ENCODE measurements at regions not wholly inside any gene's neighbourhood (a gene's known extent, or its start where the extent isn't known, plus 50 kb on each side); places are given as distances from the start of the nearest gene placed in this dataset.

GRCh38 chr1:182113879-182114626 lies 52.5 kb upstream of the ZNF648 start:
- Histone ChIP-seq H3K27ac (no peak overlapping the region), H3K4me1 (no peaks in the 10 kb centered on the region), H3K27me3 (ENCODE audit: low read depth) (no peaks in the 10 kb centered on the region), H3K4me3 (no peak overlapping the region), H3K36me3 (no peaks in the 10 kb centered on the region), H3K9me3 (no peaks in the 10 kb centered on the region)
- intact Hi-C loops (cut with DNase I): no loop called here
- peak in 1 of 2 donors; percentile 38 for ATAC-seq
- no peak for TF ChIP-seq CTCF (IDR thresholded peaks at IDR 0.05)
- no peak for DNase-seq

GRCh38 chr1:182111496-182111895 lies 50.0 kb upstream of the ZNF648 start:
- intact Hi-C loops (cut with DNase I): no loop called here
- Histone ChIP-seq H3K4me3 (no peak overlapping the region), H3K36me3 (no peaks in the 10 kb centered on the region), H3K4me1 (no peaks in the 10 kb centered on the region), H3K27me3 (ENCODE audit: low read depth) (no peaks in the 10 kb centered on the region), H3K27ac (no peak overlapping the region), H3K9me3 (no peaks in the 10 kb centered on the region)
- ATAC-seq (no peak), DNase-seq (no peak)
- TF ChIP-seq CTCF (IDR thresholded peaks at IDR 0.05): no peak
